Colonic mucosa (tissue), 4 donors: ENCODE measurements at regions not wholly inside any gene's neighbourhood (a gene's known extent, or its start where the extent isn't known, plus 50 kb on each side); places are given as distances from the start of the nearest gene placed in this dataset.

Source experiments
- DNase-seq: peaks from one replicate; pipeline ENCODE4 v3.0.0-alpha.2; 2020
- H3K27ac ChIP-seq: fragments of 200-600 bp; one replicate; pipeline ENCODE4 v1.8.0; 2021
- H3K27me3 ChIP-seq: fragments of 200-600 bp; one replicate; pipeline ENCODE4 v1.8.0; 2021
- H3K36me3 ChIP-seq: fragments of 200-600 bp; one replicate; pipeline ENCODE4 v1.8.0; 2021
- H3K4me1 ChIP-seq: fragments of 200-600 bp; one replicate; pipeline ENCODE4 v1.8.0; 2021; ENCODE audit warnings: mild to moderate bottlenecking
- H3K4me3 ChIP-seq: fragments of 200-600 bp; one replicate; pipeline ENCODE4 v1.8.0; 2021
- H3K9ac ChIP-seq, 2 donors: one replicate each; pipeline ENCODE4 v1.7.0; 2013; ENCODE audit warnings: control low read depth in 2 of 2, low read depth in 2 of 2, low read length in 2 of 2
- H3K9me3 ChIP-seq: fragments of 200-600 bp; one replicate; pipeline ENCODE4 v1.8.0; 2021
- intact Hi-C: fragments of 100-400 bp; cut with DNase I; formaldehyde crosslinking; loops from one replicate; pipeline ENCODE4 v1.14.1; 2022
- TF ChIP-seq, protein P1 (sequence below): fragments of 200-600 bp; IDR thresholded peaks from one replicate; pipeline ENCODE4 v1.8.0; 2022; ENCODE audit warnings: antibody characterized with exemption, mild to moderate bottlenecking
- donor health status: healthy.
- donor health status: DM: no; HTN: no; CAD: no.
- donor health status: DM: no; HTN: no; CAD: no.

DNA sequence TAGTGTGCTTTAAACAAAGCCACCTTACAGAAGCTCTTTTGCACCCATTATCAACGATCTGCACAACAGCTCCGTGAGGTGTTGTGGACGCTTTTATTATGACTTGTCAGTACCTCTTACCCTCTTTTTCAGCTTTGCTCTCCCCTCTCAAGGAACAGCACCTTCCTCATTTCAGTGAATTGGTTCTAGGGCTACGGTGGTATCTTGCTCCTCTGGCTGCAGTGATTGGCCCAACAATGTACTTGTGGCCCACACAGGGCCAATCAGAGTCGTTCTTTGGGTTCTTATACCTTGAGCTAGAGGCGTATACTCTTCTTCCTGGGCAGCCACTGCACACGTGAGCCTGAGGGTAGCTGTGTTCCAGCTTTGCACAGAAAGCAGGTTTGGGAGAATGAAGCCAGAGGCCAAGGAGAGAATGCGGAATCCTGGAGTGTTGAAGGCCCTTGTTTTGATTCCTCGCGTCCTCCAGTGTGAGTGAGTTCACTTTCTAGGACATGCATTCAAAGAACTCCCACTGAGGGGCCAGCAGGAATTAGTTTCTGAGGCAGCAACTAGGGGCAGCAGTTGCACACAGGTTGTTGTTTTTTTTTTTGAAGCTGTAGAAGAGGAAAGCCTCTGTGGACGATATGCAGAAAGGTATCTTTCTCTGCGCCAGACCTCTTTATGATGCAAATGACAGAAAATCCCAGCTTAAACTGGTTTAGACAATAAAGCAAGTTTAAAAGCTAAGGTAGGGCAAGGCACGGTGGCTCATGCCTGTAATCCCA lies 49.8 kb upstream of the PDZD8 start:
- TF ChIP-seq, protein P1, sequence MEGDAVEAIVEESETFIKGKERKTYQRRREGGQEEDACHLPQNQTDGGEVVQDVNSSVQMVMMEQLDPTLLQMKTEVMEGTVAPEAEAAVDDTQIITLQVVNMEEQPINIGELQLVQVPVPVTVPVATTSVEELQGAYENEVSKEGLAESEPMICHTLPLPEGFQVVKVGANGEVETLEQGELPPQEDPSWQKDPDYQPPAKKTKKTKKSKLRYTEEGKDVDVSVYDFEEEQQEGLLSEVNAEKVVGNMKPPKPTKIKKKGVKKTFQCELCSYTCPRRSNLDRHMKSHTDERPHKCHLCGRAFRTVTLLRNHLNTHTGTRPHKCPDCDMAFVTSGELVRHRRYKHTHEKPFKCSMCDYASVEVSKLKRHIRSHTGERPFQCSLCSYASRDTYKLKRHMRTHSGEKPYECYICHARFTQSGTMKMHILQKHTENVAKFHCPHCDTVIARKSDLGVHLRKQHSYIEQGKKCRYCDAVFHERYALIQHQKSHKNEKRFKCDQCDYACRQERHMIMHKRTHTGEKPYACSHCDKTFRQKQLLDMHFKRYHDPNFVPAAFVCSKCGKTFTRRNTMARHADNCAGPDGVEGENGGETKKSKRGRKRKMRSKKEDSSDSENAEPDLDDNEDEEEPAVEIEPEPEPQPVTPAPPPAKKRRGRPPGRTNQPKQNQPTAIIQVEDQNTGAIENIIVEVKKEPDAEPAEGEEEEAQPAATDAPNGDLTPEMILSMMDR, result no peak

More for the DNA sequence above, 49.8 kb upstream of the PDZD8 start:
- intact Hi-C loops, result no loop called here
- Histone ChIP-seq H3K4me1 (no peaks in the 10 kb centered on the region), H3K9me3 (no peaks in the 10 kb centered on the region), H3K36me3 (no peaks in the 10 kb centered on the region), H3K9ac (no peak overlapping the region), H3K4me3 (no peak overlapping the region), H3K27me3 (no peaks in the 10 kb centered on the region), H3K27ac (no peak overlapping the region)
- no peak for DNase-seq
